ENCODE measurements at regions not wholly inside any gene's neighbourhood (a gene's known extent, or its start where the extent isn't known, plus 50 kb on each side); places are given as distances from the start of the nearest gene placed in this dataset.

DNA sequence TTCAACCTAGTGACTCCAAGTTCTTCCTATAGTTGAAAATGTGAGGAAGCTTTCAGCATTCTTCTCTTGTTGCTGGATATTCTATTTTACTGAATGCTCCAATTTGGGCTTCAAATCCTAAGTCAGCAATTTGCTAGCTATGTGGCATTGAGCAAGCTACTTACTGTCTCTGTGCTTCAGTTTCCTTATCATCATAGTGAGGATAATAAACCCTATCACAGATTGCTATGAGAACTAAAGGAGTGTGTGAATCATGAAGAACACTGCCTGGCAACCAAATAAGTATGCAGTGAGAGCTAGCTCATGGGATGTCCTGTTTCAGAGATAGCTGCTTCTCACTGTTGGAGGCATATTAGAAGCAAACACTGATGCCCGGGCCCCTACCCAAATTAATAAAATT, 163.8 kb upstream of the CDIN1 start:
- Histone ChIP-seq H3K36me3 (ENCODE audit: control insufficient read depth, low read length) (no peaks in the 10 kb centered on the region), H3K79me2 (ENCODE audit: control insufficient read depth, low read length) (no peaks in the 10 kb centered on the region), H3K4me2 (ENCODE audit: low read length) (no peak overlapping the region), H3K4me1 (ENCODE audit: control insufficient read depth, low read length) (no peaks in the 10 kb centered on the region), H4K20me1 (ENCODE audit: control insufficient read depth, insufficient read depth, low read depth, low read length) (no peaks in the 10 kb centered on the region), H3K27me3 (ENCODE audit: control insufficient read depth, low read length) (no peaks in the 10 kb centered on the region), H3K4me3 (ENCODE audit: low read length) (no peak overlapping the region), H3K27ac (ENCODE audit: low read depth, low read length) (no peak overlapping the region), H3K9me2 (replicated peaks; ENCODE audit: control insufficient read depth, low read length) (no peaks in the 10 kb centered on the region), H3F3A (ENCODE audit: control insufficient read depth, insufficient read depth) (no peaks in the 10 kb centered on the region), H3K9me3 (ENCODE audit: control insufficient read depth, insufficient read depth, low read length) (no peaks in the 10 kb centered on the region)
- TF ChIP-seq EZH2phosphoT487 (IDR thresholded peaks at IDR 0.05; ENCODE audit: borderline replicate concordance, low read length): no peak
- TF ChIP-seq, protein P1, sequence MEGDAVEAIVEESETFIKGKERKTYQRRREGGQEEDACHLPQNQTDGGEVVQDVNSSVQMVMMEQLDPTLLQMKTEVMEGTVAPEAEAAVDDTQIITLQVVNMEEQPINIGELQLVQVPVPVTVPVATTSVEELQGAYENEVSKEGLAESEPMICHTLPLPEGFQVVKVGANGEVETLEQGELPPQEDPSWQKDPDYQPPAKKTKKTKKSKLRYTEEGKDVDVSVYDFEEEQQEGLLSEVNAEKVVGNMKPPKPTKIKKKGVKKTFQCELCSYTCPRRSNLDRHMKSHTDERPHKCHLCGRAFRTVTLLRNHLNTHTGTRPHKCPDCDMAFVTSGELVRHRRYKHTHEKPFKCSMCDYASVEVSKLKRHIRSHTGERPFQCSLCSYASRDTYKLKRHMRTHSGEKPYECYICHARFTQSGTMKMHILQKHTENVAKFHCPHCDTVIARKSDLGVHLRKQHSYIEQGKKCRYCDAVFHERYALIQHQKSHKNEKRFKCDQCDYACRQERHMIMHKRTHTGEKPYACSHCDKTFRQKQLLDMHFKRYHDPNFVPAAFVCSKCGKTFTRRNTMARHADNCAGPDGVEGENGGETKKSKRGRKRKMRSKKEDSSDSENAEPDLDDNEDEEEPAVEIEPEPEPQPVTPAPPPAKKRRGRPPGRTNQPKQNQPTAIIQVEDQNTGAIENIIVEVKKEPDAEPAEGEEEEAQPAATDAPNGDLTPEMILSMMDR (IDR thresholded peaks at IDR 0.05; ENCODE audit: low read depth, low read length, poor library complexity, severe bottlenecking): no peak

- no peak overlapping the region for H3K27ac ChIP-seq (ENCODE audit: low read depth, low read length)
- no peaks in the 10 kb centered on the region for H3F3A ChIP-seq (ENCODE audit: control insufficient read depth, insufficient read depth)
- no peaks in the 10 kb centered on the region for H3K4me1 ChIP-seq (ENCODE audit: control insufficient read depth, low read length)
- H3K79me2 ChIP-seq (ENCODE audit: control insufficient read depth, low read length): no peaks in the 10 kb centered on the region
- no peaks in the 10 kb centered on the region for H4K20me1 ChIP-seq (ENCODE audit: control insufficient read depth, insufficient read depth, low read depth, low read length)
- no peak overlapping the region for H3K4me3 ChIP-seq (ENCODE audit: low read length)
- TF ChIP-seq, protein P1 (IDR thresholded peaks at IDR 0.05; ENCODE audit: low read depth, low read length, poor library complexity, severe bottlenecking): no peak
- no peak for TF ChIP-seq EZH2phosphoT487 (IDR thresholded peaks at IDR 0.05; ENCODE audit: borderline replicate concordance, low read length)
- no peaks in the 10 kb centered on the region for H3K36me3 ChIP-seq (ENCODE audit: control insufficient read depth, low read length)
- no peak overlapping the region for H3K4me2 ChIP-seq (ENCODE audit: low read length)
- H3K9me3 ChIP-seq (ENCODE audit: control insufficient read depth, insufficient read depth, low read length): no peaks in the 10 kb centered on the region
- H3K27me3 ChIP-seq (ENCODE audit: control insufficient read depth, low read length): no peaks in the 10 kb centered on the region
- H3K9me2 ChIP-seq (replicated peaks; ENCODE audit: control insufficient read depth, low read length): no peaks in the 10 kb centered on the region
Measured at GRCh38 chr15:36422631-36423030, 156.8 kb upstream of the CDIN1 start.

GRCh38 chr15:36426691-36427090, 152.7 kb upstream of the CDIN1 start:
- no peak for TF ChIP-seq EZH2phosphoT487 (IDR thresholded peaks at IDR 0.05; ENCODE audit: borderline replicate concordance, low read length)
- TF ChIP-seq, protein P1 (IDR thresholded peaks at IDR 0.05; ENCODE audit: low read depth, low read length, poor library complexity, severe bottlenecking): no peak
- Histone ChIP-seq H4K20me1 (ENCODE audit: control insufficient read depth, insufficient read depth, low read depth, low read length) (no peaks in the 10 kb centered on the region), H3K4me3 (ENCODE audit: low read length) (no peak overlapping the region), H3F3A (ENCODE audit: control insufficient read depth, insufficient read depth) (no peaks in the 10 kb centered on the region), H3K36me3 (ENCODE audit: control insufficient read depth, low read length) (no peaks in the 10 kb centered on the region), H3K79me2 (ENCODE audit: control insufficient read depth, low read length) (no peaks in the 10 kb centered on the region), H3K4me2 (ENCODE audit: low read length) (no peak overlapping the region), H3K4me1 (ENCODE audit: control insufficient read depth, low read length) (no peaks in the 10 kb centered on the region), H3K27me3 (ENCODE audit: control insufficient read depth, low read length) (no peaks in the 10 kb centered on the region), H3K9me2 (replicated peaks; ENCODE audit: control insufficient read depth, low read length) (no peaks in the 10 kb centered on the region), H3K9me3 (ENCODE audit: control insufficient read depth, insufficient read depth, low read length) (no peaks in the 10 kb centered on the region), H3K27ac (ENCODE audit: low read depth, low read length) (no peak overlapping the region)
